ENCODE measurements at regions not wholly inside any gene's neighbourhood (a gene's known extent, or its start where the extent isn't known, plus 50 kb on each side); places are given as distances from the start of the nearest gene placed in this dataset.

- Histone ChIP-seq H3K27me3 (ENCODE audit: control insufficient read depth in 4 of 4, insufficient read depth in 4 of 4, low read length in 3 of 4) (no peaks in the 10 kb centered on the region), H3K36me3 (ENCODE audit: control insufficient read depth in 4 of 4, insufficient read depth in 3 of 4, low read depth in 1 of 4, low read length in 3 of 4) (no peaks in the 10 kb centered on the region), H3K9me3 (ENCODE audit: control insufficient read depth in 4 of 4, low read length in 3 of 4) (no peaks in the 10 kb centered on the region), H3K9ac (ENCODE audit: low read depth in 1 of 2, low read length in 2 of 2) (no peak overlapping the region), H3K4me3 (ENCODE audit: low read depth in 1 of 3, low read length in 3 of 3) (no peak overlapping the region), H3K27ac (ENCODE audit: low read depth in 1 of 2, low read length in 2 of 2) (no peak overlapping the region), H3K4me1 (ENCODE audit: control insufficient read depth in 4 of 4, insufficient read depth in 4 of 4, low read length in 3 of 4) (peaks cover 0 to 2% (median 0%) of the 10 kb centered on the region in 4 donors)
- TF ChIP-seq TAF1 (conservative IDR thresholded peaks at IDR 0.05) (no peak), ATF3 (IDR thresholded peaks at IDR 0.05) (no peak), NR2F2 (IDR thresholded peaks at IDR 0.05) (no peak), SP1 (IDR thresholded peaks at IDR 0.05) (no peak), CTCF (IDR thresholded peaks at IDR 0.05; ENCODE audit: low read depth, low read length, missing input control) (no peak), RXRA (IDR thresholded peaks at IDR 0.05) (no peak), HNF4A (conservative IDR thresholded peaks at IDR 0.05) (no peak), RAD21 (IDR thresholded peaks at IDR 0.05) (no peak), REST (IDR thresholded peaks at IDR 0.05) (no peak), EGR1 (IDR thresholded peaks at IDR 0.05; ENCODE audit: low read depth in 2 of 2) (no peak), FOXA2 (IDR thresholded peaks at IDR 0.05) (no peak)
- TF ChIP-seq, protein P1, sequence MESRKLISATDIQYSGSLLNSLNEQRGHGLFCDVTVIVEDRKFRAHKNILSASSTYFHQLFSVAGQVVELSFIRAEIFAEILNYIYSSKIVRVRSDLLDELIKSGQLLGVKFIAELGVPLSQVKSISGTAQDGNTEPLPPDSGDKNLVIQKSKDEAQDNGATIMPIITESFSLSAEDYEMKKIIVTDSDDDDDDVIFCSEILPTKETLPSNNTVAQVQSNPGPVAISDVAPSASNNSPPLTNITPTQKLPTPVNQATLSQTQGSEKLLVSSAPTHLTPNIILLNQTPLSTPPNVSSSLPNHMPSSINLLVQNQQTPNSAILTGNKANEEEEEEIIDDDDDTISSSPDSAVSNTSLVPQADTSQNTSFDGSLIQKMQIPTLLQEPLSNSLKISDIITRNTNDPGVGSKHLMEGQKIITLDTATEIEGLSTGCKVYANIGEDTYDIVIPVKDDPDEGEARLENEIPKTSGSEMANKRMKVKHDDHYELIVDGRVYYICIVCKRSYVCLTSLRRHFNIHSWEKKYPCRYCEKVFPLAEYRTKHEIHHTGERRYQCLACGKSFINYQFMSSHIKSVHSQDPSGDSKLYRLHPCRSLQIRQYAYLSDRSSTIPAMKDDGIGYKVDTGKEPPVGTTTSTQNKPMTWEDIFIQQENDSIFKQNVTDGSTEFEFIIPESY (IDR thresholded peaks at IDR 0.05): no peak
- DNase-seq (ENCODE audit: low spot score): no peak
- WGBS: 60% methylated on average over 2 of the region's 2 CpGs
These were observed 516.9 kb downstream of the PDHA2 start for GRCh38 chr4:96356591-96357370.

GRCh38 chr4:96366632-96367031 lies 526.7 kb downstream of the PDHA2 start:
- H3K4me3 ChIP-seq (ENCODE audit: low read depth in 1 of 3, low read length in 3 of 3): no peak overlapping the region
- no peaks in the 10 kb centered on the region for H3K36me3 ChIP-seq (ENCODE audit: control insufficient read depth in 4 of 4, insufficient read depth in 3 of 4, low read depth in 1 of 4, low read length in 3 of 4)
- no peaks in the 10 kb centered on the region for H3K27me3 ChIP-seq (ENCODE audit: control insufficient read depth in 4 of 4, insufficient read depth in 4 of 4, low read length in 3 of 4)
- 50% methylated on average over 1 of the region's 1 CpG for WGBS
- no peak overlapping the region for H3K27ac ChIP-seq (ENCODE audit: low read depth in 1 of 2, low read length in 2 of 2)
- peaks cover 0 to 3% (median 0%) of the 10 kb centered on the region in 4 donors for H3K9me3 ChIP-seq (ENCODE audit: control insufficient read depth in 4 of 4, low read length in 3 of 4)
- no peak overlapping the region for H3K9ac ChIP-seq (ENCODE audit: low read depth in 1 of 2, low read length in 2 of 2)
- H3K4me1 ChIP-seq (ENCODE audit: control insufficient read depth in 4 of 4, insufficient read depth in 4 of 4, low read length in 3 of 4): no peaks in the 10 kb centered on the region
- DNase-seq (ENCODE audit: low spot score): no peak
- TF ChIP-seq HNF4A (conservative IDR thresholded peaks at IDR 0.05): no peak
- no peak for TF ChIP-seq SP1 (IDR thresholded peaks at IDR 0.05)
- no peak for TF ChIP-seq TAF1 (conservative IDR thresholded peaks at IDR 0.05)
- no peak for TF ChIP-seq FOXA1 (IDR thresholded peaks at IDR 0.05)
- TF ChIP-seq RAD21 (IDR thresholded peaks at IDR 0.05): no peak
- TF ChIP-seq EGR1 (IDR thresholded peaks at IDR 0.05; ENCODE audit: low read depth in 2 of 2): no peak
- no peak for TF ChIP-seq HNF4G (IDR thresholded peaks at IDR 0.05)
- TF ChIP-seq, protein P2, sequence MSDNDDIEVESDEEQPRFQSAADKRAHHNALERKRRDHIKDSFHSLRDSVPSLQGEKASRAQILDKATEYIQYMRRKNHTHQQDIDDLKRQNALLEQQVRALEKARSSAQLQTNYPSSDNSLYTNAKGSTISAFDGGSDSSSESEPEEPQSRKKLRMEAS (IDR thresholded peaks at IDR 0.05): no peak
- TF ChIP-seq CTCF (IDR thresholded peaks at IDR 0.05; ENCODE audit: low read depth, low read length, missing input control): no peak
- TF ChIP-seq FOXA2 (IDR thresholded peaks at IDR 0.05): no peak
- TF ChIP-seq, protein P1 (IDR thresholded peaks at IDR 0.05): no peak
- no peak for TF ChIP-seq RXRA (IDR thresholded peaks at IDR 0.05)
- no peak for TF ChIP-seq YY1 (IDR thresholded peaks at IDR 0.05)
- TF ChIP-seq ATF3 (IDR thresholded peaks at IDR 0.05): no peak
- no peak for TF ChIP-seq GABPA (IDR thresholded peaks at IDR 0.05 in 1 of 2, conservative IDR thresholded peaks at IDR 0.05 in 1 of 2)

All from liver (tissue), 8 donors.